ENCODE measurements at regions not wholly inside any gene's neighbourhood (a gene's known extent, or its start where the extent isn't known, plus 50 kb on each side); places are given as distances from the start of the nearest gene placed in this dataset.
A peak's percentile ranks its signal among the peaks of the same experiment; 100 is the strongest.
"Not testable (repeated sequence)": the region's sequence is repeated elsewhere in the genome, so short reads cannot be mapped to it uniquely, and the experiment has no call there.

- Histone ChIP-seq H2BK15ac (ENCODE audit: low read length) (no peak overlapping the region), H3K4ac (ENCODE audit: low read length) (no peak overlapping the region), H3K9ac (ENCODE audit: low read depth, low read length, poor library complexity) (no peak overlapping the region), H3K4me1 (ENCODE audit: control insufficient read depth in 2 of 2, insufficient read depth in 1 of 2, low read depth in 1 of 2, low read length in 2 of 2) (no peaks in the 10 kb centered on the region), H3K18ac (ENCODE audit: low read length) (no peak overlapping the region), H4K8ac (ENCODE audit: low read depth, low read length) (no peak overlapping the region), H3K23ac (ENCODE audit: low read depth, low read length, poor library complexity) (no peak overlapping the region), H3K27ac (replicated peaks; ENCODE audit: low read length) (no peak overlapping the region), H3K14ac (ENCODE audit: low read length) (no peak overlapping the region), H2BK5ac (ENCODE audit: low read length) (no peak overlapping the region), H2BK120ac (ENCODE audit: low read depth, low read length) (no peak overlapping the region), H3K79me1 (ENCODE audit: low read depth, low read length) (no peaks in the 10 kb centered on the region), H3K9me3 (replicated peaks in 1 of 2; ENCODE audit: control insufficient read depth in 2 of 2, insufficient read depth in 1 of 2, low read depth in 1 of 2, low read length in 2 of 2) (no peaks in the 10 kb centered on the region), H3K36me3 (replicated peaks in 1 of 2; ENCODE audit: control insufficient read depth in 2 of 2, insufficient read depth in 2 of 2, low read length in 2 of 2) (no peaks in the 10 kb centered on the region), H3K4me3 (ENCODE audit: low read length in 2 of 2) (no peak overlapping the region), H2BK12ac (ENCODE audit: low read length) (no peak overlapping the region), H3K27me3 (ENCODE audit: control insufficient read depth in 3 of 3, insufficient read depth in 3 of 3, low read depth in 1 of 3, low read length in 3 of 3) (no peaks in the 10 kb centered on the region), H2AFZ (ENCODE audit: low read length) (no peak overlapping the region), H3K4me2 (ENCODE audit: insufficient read depth, low read length, poor library complexity, severe bottlenecking) (no peak overlapping the region), H2AK5ac (ENCODE audit: low read depth, low read length) (no peak overlapping the region), H4K91ac (ENCODE audit: low read depth, low read length, poor library complexity) (no peak overlapping the region)
- no peak for DNase-seq (ENCODE audit: low spot score)
- whole genome bisulfite sequencing, 2 donors (ENCODE audit: extremely low coverage in 2 of 2, insufficient read length in 2 of 2, insufficient replicate concordance in 1 of 2) = no CpG with 5 or more reads among the region's 1 CpG
These were observed 66.9 kb upstream of the RHOBTB1 start for GRCh38 chr10:61010863-61011262.

DNA sequence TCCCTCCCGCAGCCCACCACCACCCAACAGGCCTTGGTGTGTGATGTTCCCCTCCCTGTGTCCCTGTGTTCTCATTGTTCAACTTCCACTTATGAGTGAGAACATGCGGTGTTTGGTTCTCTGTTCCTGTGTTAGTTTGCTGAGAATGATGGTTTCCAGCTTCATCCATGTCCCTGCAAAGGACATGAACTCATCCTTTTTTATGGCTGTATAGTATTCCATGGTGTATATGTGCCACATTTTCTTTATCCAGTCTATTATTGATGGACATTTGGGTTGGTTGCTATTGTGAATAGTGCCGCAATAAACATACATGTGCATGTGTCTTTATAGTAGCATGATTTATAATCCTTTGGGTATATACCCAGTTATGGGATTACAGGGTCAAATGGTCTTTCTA lies 59.1 kb upstream of the RHOBTB1 start:
- not testable (repeated sequence) for H4K91ac ChIP-seq (ENCODE audit: low read depth, low read length, poor library complexity); DNase-seq (ENCODE audit: low spot score); H3K9ac ChIP-seq (ENCODE audit: low read depth, low read length, poor library complexity); H2AK5ac ChIP-seq (ENCODE audit: low read depth, low read length); H3K4me3 ChIP-seq (ENCODE audit: low read length in 2 of 2); H3K4ac ChIP-seq (ENCODE audit: low read length); H3K4me2 ChIP-seq (ENCODE audit: insufficient read depth, low read length, poor library complexity, severe bottlenecking); H2BK5ac ChIP-seq (ENCODE audit: low read length); H2BK15ac ChIP-seq (ENCODE audit: low read length); H3K14ac ChIP-seq (ENCODE audit: low read length); H2BK12ac ChIP-seq (ENCODE audit: low read length); H3K9me3 ChIP-seq (replicated peaks in 1 of 2; ENCODE audit: control insufficient read depth in 2 of 2, insufficient read depth in 1 of 2, low read depth in 1 of 2, low read length in 2 of 2); H3K23ac ChIP-seq (ENCODE audit: low read depth, low read length, poor library complexity); H4K8ac ChIP-seq (ENCODE audit: low read depth, low read length); H2BK120ac ChIP-seq (ENCODE audit: low read depth, low read length); H2AFZ ChIP-seq (ENCODE audit: low read length); H3K18ac ChIP-seq (ENCODE audit: low read length); H3K27ac ChIP-seq (replicated peaks; ENCODE audit: low read length); H3K4me1 ChIP-seq (ENCODE audit: control insufficient read depth in 2 of 2, insufficient read depth in 1 of 2, low read depth in 1 of 2, low read length in 2 of 2); H3K79me1 ChIP-seq (ENCODE audit: low read depth, low read length); H3K36me3 ChIP-seq (replicated peaks in 1 of 2; ENCODE audit: control insufficient read depth in 2 of 2, insufficient read depth in 2 of 2, low read length in 2 of 2)
- H3K27me3 ChIP-seq (ENCODE audit: control insufficient read depth in 3 of 3, insufficient read depth in 3 of 3, low read depth in 1 of 3, low read length in 3 of 3) = peaks cover 0 to 37% (median 4%) of the 10 kb centered on the region in 3 experiments
- no CpG with 5 or more reads among the region's 3 CpGs for WGBS, 2 donors (ENCODE audit: extremely low coverage in 2 of 2, insufficient read length in 2 of 2, insufficient replicate concordance in 1 of 2)

DNA sequence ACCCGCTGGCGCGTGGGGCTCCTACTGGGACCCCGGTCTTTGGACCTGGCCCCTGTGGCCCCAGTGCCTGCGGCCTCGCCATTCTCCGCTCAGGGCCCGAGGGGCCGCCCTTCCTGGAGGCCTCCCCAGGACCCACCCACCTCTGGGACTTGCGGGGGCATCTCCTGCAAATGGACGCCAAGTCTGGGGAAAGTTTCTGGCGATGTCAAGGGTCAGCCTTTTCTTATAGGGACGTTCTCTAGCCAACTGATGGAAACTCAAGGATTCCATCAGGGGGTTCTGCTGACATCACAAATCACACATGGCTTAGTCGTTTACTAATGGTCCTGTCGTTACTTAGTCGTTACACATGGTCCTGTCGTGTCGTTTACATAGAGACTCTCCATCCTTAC lies 57.7 kb upstream of the RHOBTB1 start:
- no peak overlapping the region for H2BK12ac ChIP-seq (ENCODE audit: low read length)
- peaks cover 0 to 5% of the 10 kb centered on the region in 2 donors for H3K4me1 ChIP-seq (ENCODE audit: control insufficient read depth in 2 of 2, insufficient read depth in 1 of 2, low read depth in 1 of 2, low read length in 2 of 2)
- H3K36me3 ChIP-seq (replicated peaks in 1 of 2; ENCODE audit: control insufficient read depth in 2 of 2, insufficient read depth in 2 of 2, low read length in 2 of 2) = no peaks in the 10 kb centered on the region
- peak overlapping the region; percentile 17 for H2BK15ac ChIP-seq (ENCODE audit: low read length)
- peak overlapping the region; percentile 51 to 76 for H3K4me3 ChIP-seq (ENCODE audit: low read length in 2 of 2)
- H4K8ac ChIP-seq (ENCODE audit: low read depth, low read length) = no peak overlapping the region
- H2BK120ac ChIP-seq (ENCODE audit: low read depth, low read length) = peak overlapping the region; percentile 47
- no peak overlapping the region for H3K27ac ChIP-seq (replicated peaks; ENCODE audit: low read length)
- H3K14ac ChIP-seq (ENCODE audit: low read length) = peak overlapping the region; percentile 21
- peak overlapping the region; percentile 87 for H3K18ac ChIP-seq (ENCODE audit: low read length)
- H3K27me3 ChIP-seq (ENCODE audit: control insufficient read depth in 3 of 3, insufficient read depth in 3 of 3, low read depth in 1 of 3, low read length in 3 of 3) = peaks cover 0 to 45% (median 4%) of the 10 kb centered on the region in 3 experiments
- DNase-seq (ENCODE audit: low spot score) = peak; percentile 2
- H3K79me1 ChIP-seq (ENCODE audit: low read depth, low read length) = no peaks in the 10 kb centered on the region
- H2AFZ ChIP-seq (ENCODE audit: low read length) = peak overlapping the region; percentile 92
- no peak overlapping the region for H3K4ac ChIP-seq (ENCODE audit: low read length)
- H3K9ac ChIP-seq (ENCODE audit: low read depth, low read length, poor library complexity) = no peak overlapping the region
- H3K23ac ChIP-seq (ENCODE audit: low read depth, low read length, poor library complexity) = no peak overlapping the region
- H4K91ac ChIP-seq (ENCODE audit: low read depth, low read length, poor library complexity) = no peak overlapping the region
- H3K4me2 ChIP-seq (ENCODE audit: insufficient read depth, low read length, poor library complexity, severe bottlenecking) = peak overlapping the region; percentile 69
- H3K9me3 ChIP-seq (replicated peaks in 1 of 2; ENCODE audit: control insufficient read depth in 2 of 2, insufficient read depth in 1 of 2, low read depth in 1 of 2, low read length in 2 of 2) = no peaks in the 10 kb centered on the region
- H2BK5ac ChIP-seq (ENCODE audit: low read length) = no peak overlapping the region
- no CpG with 5 or more reads among the region's 18 CpGs for WGBS, 2 donors (ENCODE audit: extremely low coverage in 2 of 2, insufficient read length in 2 of 2, insufficient replicate concordance in 1 of 2)
- no peak overlapping the region for H2AK5ac ChIP-seq (ENCODE audit: low read depth, low read length)

GRCh38 chr10:61000769-61001730 lies 57.1 kb upstream of the RHOBTB1 start:
- Histone ChIP-seq H3K4me2 (ENCODE audit: insufficient read depth, low read length, poor library complexity, severe bottlenecking) (peak overlapping the region; percentile 87), H2AFZ (ENCODE audit: low read length) (peak overlapping the region; percentile 92), H3K27ac (replicated peaks; ENCODE audit: low read length) (no peak overlapping the region), H3K9ac (ENCODE audit: low read depth, low read length, poor library complexity) (peak overlapping the region; percentile 77), H2BK12ac (ENCODE audit: low read length) (no peak overlapping the region), H3K18ac (ENCODE audit: low read length) (peak overlapping the region; percentile 87), H3K4ac (ENCODE audit: low read length) (no peak overlapping the region), H2AK5ac (ENCODE audit: low read depth, low read length) (no peak overlapping the region), H2BK15ac (ENCODE audit: low read length) (peak overlapping the region; percentile 17), H3K36me3 (replicated peaks in 1 of 2; ENCODE audit: control insufficient read depth in 2 of 2, insufficient read depth in 2 of 2, low read length in 2 of 2) (no peaks in the 10 kb centered on the region), H2BK120ac (ENCODE audit: low read depth, low read length) (peak overlapping the region; percentile 47), H2BK5ac (ENCODE audit: low read length) (no peak overlapping the region), H3K14ac (ENCODE audit: low read length) (peak overlapping the region; percentile 90), H3K9me3 (replicated peaks in 1 of 2; ENCODE audit: control insufficient read depth in 2 of 2, insufficient read depth in 1 of 2, low read depth in 1 of 2, low read length in 2 of 2) (no peaks in the 10 kb centered on the region), H3K4me3 (ENCODE audit: low read length in 2 of 2) (peak overlapping the region; percentile 51 to 90), H3K23ac (ENCODE audit: low read depth, low read length, poor library complexity) (no peak overlapping the region), H4K8ac (ENCODE audit: low read depth, low read length) (no peak overlapping the region), H3K4me1 (ENCODE audit: control insufficient read depth in 2 of 2, insufficient read depth in 1 of 2, low read depth in 1 of 2, low read length in 2 of 2) (peaks cover 0 to 5% of the 10 kb centered on the region in 2 donors), H4K91ac (ENCODE audit: low read depth, low read length, poor library complexity) (no peak overlapping the region), H3K27me3 (ENCODE audit: control insufficient read depth in 3 of 3, insufficient read depth in 3 of 3, low read depth in 1 of 3, low read length in 3 of 3) (peaks cover 0 to 48% (median 4%) of the 10 kb centered on the region in 3 experiments), H3K79me1 (ENCODE audit: low read depth, low read length) (no peaks in the 10 kb centered on the region)
- peak; percentile 56 for DNase-seq (ENCODE audit: low spot score)
- no CpG with 5 or more reads among the region's 78 CpGs for WGBS, 2 donors (ENCODE audit: extremely low coverage in 2 of 2, insufficient read length in 2 of 2, insufficient replicate concordance in 1 of 2)
